HepG2 (cell line): ENCODE measurements at regions not wholly inside any gene's neighbourhood (a gene's known extent, or its start where the extent isn't known, plus 50 kb on each side); places are given as distances from the start of the nearest gene placed in this dataset.

Experiments used
- ATAC-seq: fragments of 200-7000 bp; cut with Tn5 transposase; 3 replicates; pipeline ENCODE4 v1.9.1; 2020; ENCODE audit warnings: mild to moderate bottlenecking, moderate library complexity
- BruUV-seq: library from RNA; stranded (reverse); fragments of 400-500 nt; replicated peaks from 2 replicates; lab custom pipeline; 2021; lab: Mats Ljungman, UMichigan
- CTCF ChIA-PET: fragments of 300-600 bp; formaldehyde crosslinking; extraction: SDS; loops from one replicate; lab custom pipeline; 2021; ENCODE audit warnings: low total read pairs, inconsistent platforms, low intra/inter-chr PET ratio; lab: Yijun Ruan, JAX
- POLR2A ChIA-PET: fragments of 350-600 bp; sonication (Branson Sonifier 250); formaldehyde crosslinking; loops from one replicate; lab custom pipeline; 2020; ENCODE audit warnings: antibody characterized with exemption, inconsistent platforms; lab: Yijun Ruan, JAX
- DNase-seq: peaks from one replicate; pipeline ENCODE4 v3.0.0-alpha.2; 2015; ENCODE audit warnings: low spot score
- FAIRE-seq: peaks from 3 replicates; lab custom pipeline; 2011; peaks lifted over from hg19 to GRCh38; lab: Jason Lieb, UNC
- H2AFZ ChIP-seq: one replicate; pipeline ENCODE4 v1.6.1; 2011; ENCODE audit warnings: low read length, inconsistent platforms
- H3K27ac ChIP-seq: fragments of 300-600 bp; 3 replicates; pipeline ENCODE4 v1.8.0; 2011; ENCODE audit warnings: mixed run types, mild to moderate bottlenecking, mixed read lengths, low read length, inconsistent platforms; ENCODE audit not compliant: insufficient read depth; ENCODE audit errors: extremely low read length
- H3K27me3 ChIP-seq, 2 experiments: fragments of 200-600 bp in 1 of 2; 2 replicates in 1 of 2; 3 replicates in 1 of 2; pipeline versions ENCODE4 v1.6.0 to v1.8.0; 2011; ENCODE audit warnings: low read length in 2 of 2, mild to moderate bottlenecking in 2 of 2, moderate library complexity in 2 of 2, inconsistent platforms in 1 of 2; ENCODE audit not compliant: insufficient read depth in 2 of 2, control insufficient read depth in 1 of 2
- H3K36me3 ChIP-seq, 2 experiments: fragments of 200-600 bp in 1 of 2; replicated peaks in 1 of 2; 2 replicates in 1 of 2; 3 replicates in 1 of 2; pipeline versions ENCODE4 v1.5.1 to v1.8.0; 2011; ENCODE audit warnings: low read length in 2 of 2, inconsistent platforms in 1 of 2; ENCODE audit not compliant: insufficient read depth in 2 of 2, control insufficient read depth in 1 of 2
- H3K4me1 ChIP-seq: 2 replicates; pipeline ENCODE4 v1.5.1; 2012; ENCODE audit warnings: low read length, inconsistent platforms; ENCODE audit not compliant: insufficient read depth
- H3K4me2 ChIP-seq: 2 replicates; pipeline ENCODE4 v1.6.0; 2011; ENCODE audit warnings: low read depth, low read length, inconsistent platforms
- H3K4me3 ChIP-seq, 3 experiments: fragments of 200-600 bp in 1 of 3; sonication (generic), shearing (Covaris generic) in 1 of 3; replicated peaks in 1 of 3; 2 replicates each; pipeline ENCODE4 v1.5.1; 2011 to 2016; ENCODE audit warnings: low read length in 3 of 3, inconsistent platforms in 2 of 3, low read depth in 2 of 3, mild to moderate bottlenecking in 2 of 3, control low read depth in 1 of 3, mixed read lengths in 1 of 3; ENCODE audit not compliant: insufficient read depth in 1 of 3
- H3K79me2 ChIP-seq: one replicate; pipeline ENCODE4 v1.6.1; 2011; ENCODE audit warnings: low read length, inconsistent platforms; ENCODE audit not compliant: insufficient read depth
- H3K9ac ChIP-seq: 2 replicates; pipeline ENCODE4 v1.6.0; 2011; ENCODE audit warnings: mild to moderate bottlenecking, low read depth, low read length, inconsistent platforms; ENCODE audit not compliant: insufficient read depth
- H3K9me3 ChIP-seq: 2 replicates; pipeline ENCODE4 v1.5.1; 2012; ENCODE audit warnings: mild to moderate bottlenecking, low read length
- H4K20me1 ChIP-seq: 2 replicates; pipeline ENCODE4 v1.6.0; 2011; ENCODE audit warnings: inconsistent platforms, mild to moderate bottlenecking, low read length, moderate library complexity; ENCODE audit not compliant: insufficient read depth
- FOXC1 ChIP-seq: sonication (generic); formaldehyde crosslinking; IDR thresholded peaks from 2 replicates; pipeline ENCODE4 v1.8.0; 2022; ENCODE audit warnings: mild to moderate bottlenecking, missing genetic modification reagents, borderline replicate concordance
- SMC3 ChIP-seq: IDR thresholded peaks from 2 replicates; pipeline ENCODE4 v1.6.1; 2011; ENCODE audit warnings: low read length, improper control_type of control experiment
- SOX13 ChIP-seq, 3 experiments: fragments of 450-650 bp in 1 of 3; sonication (generic) in 1 of 3; formaldehyde crosslinking in 1 of 3; IDR thresholded peaks in 2 of 3; conservative IDR thresholded peaks in 1 of 3; 2 replicates each; pipeline versions ENCODE4 v1.5.0 to v1.6.1; 2016 to 2020; ENCODE audit warnings: antibody characterized with exemption in 1 of 3, mild to moderate bottlenecking in 1 of 3, missing compliant biosample characterization in 1 of 3, missing genetic modification reagents in 1 of 3, moderate library complexity in 1 of 3
- TRIM24 ChIP-seq: sonication (generic); formaldehyde crosslinking; IDR thresholded peaks from 2 replicates; pipeline ENCODE4 v1.8.0; 2022; ENCODE audit warnings: mild to moderate bottlenecking, missing genetic modification reagents
- ZNF614 ChIP-seq: IDR thresholded peaks from 2 replicates; pipeline ENCODE4 v1.6.1; 2018; ENCODE audit warnings: missing biosample characterization, missing genetic modification reagents, inconsistent platforms, borderline replicate concordance
- ZNF883 ChIP-seq: sonication (generic); formaldehyde crosslinking; IDR thresholded peaks from 2 replicates; pipeline ENCODE4 v1.5.1; 2020; ENCODE audit warnings: mild to moderate bottlenecking, missing genetic modification reagents; ENCODE audit errors: not compliant biosample characterization
- WGBS: methylation state at CpG from one replicate; pipeline ENCODE4 v1.1.6; 2017; ENCODE audit warnings: low lambda C conversion rate; 5-methylcytosine and 5-hydroxymethylcytosine counted together
- in situ Hi-C: cut with HindIII; loops from 2 replicates; pipeline ENCODE4 v1.10.0; 2017; ENCODE audit warnings: low pct_unique_long_range_greater_than_20kb; ENCODE audit not compliant: extremely low pct_ligation_motif_present
- intact Hi-C: fragments of 100-400 bp; cut with micrococcal nuclease; formaldehyde crosslinking; loops from one replicate; pipeline ENCODE4 v1.10.0; 2022; ENCODE audit not compliant: unreplicated experiment
- TF ChIP-seq, protein P1 (sequence below): IDR thresholded peaks from 2 replicates; pipeline ENCODE4 v1.6.1; 2016; ENCODE audit warnings: mild to moderate bottlenecking, missing biosample characterization, missing genetic modification reagents
- TF ChIP-seq, protein P2 (sequence below), 2 experiments: sonication (generic) in 1 of 2; formaldehyde crosslinking in 1 of 2; IDR thresholded peaks; 2 replicates each; pipeline versions ENCODE4 v1.6.1 to v1.9.0; 2014 to 2022; ENCODE audit warnings: antibody characterized with exemption in 1 of 2, borderline replicate concordance in 1 of 2, inconsistent platforms in 1 of 2, low read depth in 1 of 2, missing genetic modification reagents in 1 of 2
- TF ChIP-seq, protein P3 (sequence below): IDR thresholded peaks from 2 replicates; pipeline ENCODE4 v1.4.0; 2020; ENCODE audit warnings: mild to moderate bottlenecking, missing genetic modification reagents
- TF ChIP-seq, protein P4 (sequence below): sonication (generic); formaldehyde crosslinking; IDR thresholded peaks from 2 replicates; pipeline ENCODE4 v1.4.0; 2020; ENCODE audit warnings: missing genetic modification reagents, borderline replicate concordance

DNA sequence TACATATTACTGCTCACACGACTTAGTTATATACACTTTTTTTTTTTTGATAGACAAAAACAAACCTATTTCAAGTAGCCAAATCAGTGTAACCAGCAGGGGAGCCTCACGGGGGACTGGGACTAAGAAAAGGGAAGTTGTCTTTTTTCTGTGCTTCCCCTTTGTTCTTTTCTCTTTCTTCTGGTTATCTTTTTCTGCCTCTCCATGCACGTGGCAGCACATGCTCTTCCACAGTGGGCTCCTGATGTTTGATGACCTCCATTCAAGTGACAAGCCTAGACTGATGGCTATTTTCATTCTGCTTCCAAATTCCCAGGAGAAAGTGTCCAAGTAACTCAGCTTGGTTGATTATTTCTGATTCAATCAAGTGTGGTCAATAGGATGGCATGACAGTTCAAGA lies 98.2 kb upstream of the STK39 start:
- POLR2A ChIA-PET, result no interaction called here
- DNase-seq (no peak), FAIRE-seq (no peak), ATAC-seq (no peak)
- Histone ChIP-seq H3K9me3 (no peaks in the 10 kb centered on the region), H4K20me1 (no peaks in the 10 kb centered on the region), H3K27ac (no peak overlapping the region), H3K79me2 (no peaks in the 10 kb centered on the region), H3K27me3 (peaks cover 0 to 11% of the 10 kb centered on the region in 2 experiments; a peak in 1 of 5 replicates), H2AFZ (no peak overlapping the region), H3K36me3 (no peaks in the 10 kb centered on the region), H3K9ac (no peak overlapping the region), H3K4me3 (no peak overlapping the region), H3K4me2 (no peak overlapping the region), H3K4me1 (peaks cover 7% of the 10 kb centered on the region)
- CTCF ChIA-PET, result interaction anchor here (2.3 to 3.2 kb wide), 2 partner anchors 360 to 413 kb away, joined by 20 to 62 read pairs; no protein-coding TSS in a partner anchor
- no TSS peak for BruUV-seq
- 0% methylated on average over 3 of the region's 3 CpGs for WGBS
- intact Hi-C loops, result loop anchor here (5.0 kb wide), 1 partner anchor 282 kb away; no protein-coding TSS in a partner anchor
- in situ Hi-C loops, result loop anchor here (5.0 kb wide), 3 partner anchors 362 to 577 kb away; no protein-coding TSS in a partner anchor
- TF ChIP-seq ZNF614 (CRISPR knock-in tag) (no peak), TRIM24 (no peak), SMC3 (no peak), SOX13 (IDR thresholded peaks at IDR 0.05) (no peak), SOX13 (CRISPR knock-in tag; conservative IDR thresholded peaks at IDR 0.05 in 1 of 2, IDR thresholded peaks at IDR 0.05 in 1 of 2) (no peak), ZNF883 (CRISPR knock-in tag) (no peak), FOXC1 (no peak)
- TF ChIP-seq, protein P1, sequence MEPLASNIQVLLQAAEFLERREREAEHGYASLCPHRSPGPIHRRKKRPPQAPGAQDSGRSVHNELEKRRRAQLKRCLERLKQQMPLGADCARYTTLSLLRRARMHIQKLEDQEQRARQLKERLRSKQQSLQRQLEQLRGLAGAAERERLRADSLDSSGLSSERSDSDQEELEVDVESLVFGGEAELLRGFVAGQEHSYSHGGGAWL (CRISPR knock-in tag), result no peak
- TF ChIP-seq, protein P2, sequence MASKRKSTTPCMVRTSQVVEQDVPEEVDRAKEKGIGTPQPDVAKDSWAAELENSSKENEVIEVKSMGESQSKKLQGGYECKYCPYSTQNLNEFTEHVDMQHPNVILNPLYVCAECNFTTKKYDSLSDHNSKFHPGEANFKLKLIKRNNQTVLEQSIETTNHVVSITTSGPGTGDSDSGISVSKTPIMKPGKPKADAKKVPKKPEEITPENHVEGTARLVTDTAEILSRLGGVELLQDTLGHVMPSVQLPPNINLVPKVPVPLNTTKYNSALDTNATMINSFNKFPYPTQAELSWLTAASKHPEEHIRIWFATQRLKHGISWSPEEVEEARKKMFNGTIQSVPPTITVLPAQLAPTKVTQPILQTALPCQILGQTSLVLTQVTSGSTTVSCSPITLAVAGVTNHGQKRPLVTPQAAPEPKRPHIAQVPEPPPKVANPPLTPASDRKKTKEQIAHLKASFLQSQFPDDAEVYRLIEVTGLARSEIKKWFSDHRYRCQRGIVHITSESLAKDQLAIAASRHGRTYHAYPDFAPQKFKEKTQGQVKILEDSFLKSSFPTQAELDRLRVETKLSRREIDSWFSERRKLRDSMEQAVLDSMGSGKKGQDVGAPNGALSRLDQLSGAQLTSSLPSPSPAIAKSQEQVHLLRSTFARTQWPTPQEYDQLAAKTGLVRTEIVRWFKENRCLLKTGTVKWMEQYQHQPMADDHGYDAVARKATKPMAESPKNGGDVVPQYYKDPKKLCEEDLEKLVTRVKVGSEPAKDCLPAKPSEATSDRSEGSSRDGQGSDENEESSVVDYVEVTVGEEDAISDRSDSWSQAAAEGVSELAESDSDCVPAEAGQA (IDR thresholded peaks at IDR 0.05; ENCODE audit: low read depth), result no peak
- TF ChIP-seq, protein P2 (CRISPR knock-in tag; IDR thresholded peaks at IDR 0.05; ENCODE audit: borderline replicate concordance), result no peak
- TF ChIP-seq, protein P3, sequence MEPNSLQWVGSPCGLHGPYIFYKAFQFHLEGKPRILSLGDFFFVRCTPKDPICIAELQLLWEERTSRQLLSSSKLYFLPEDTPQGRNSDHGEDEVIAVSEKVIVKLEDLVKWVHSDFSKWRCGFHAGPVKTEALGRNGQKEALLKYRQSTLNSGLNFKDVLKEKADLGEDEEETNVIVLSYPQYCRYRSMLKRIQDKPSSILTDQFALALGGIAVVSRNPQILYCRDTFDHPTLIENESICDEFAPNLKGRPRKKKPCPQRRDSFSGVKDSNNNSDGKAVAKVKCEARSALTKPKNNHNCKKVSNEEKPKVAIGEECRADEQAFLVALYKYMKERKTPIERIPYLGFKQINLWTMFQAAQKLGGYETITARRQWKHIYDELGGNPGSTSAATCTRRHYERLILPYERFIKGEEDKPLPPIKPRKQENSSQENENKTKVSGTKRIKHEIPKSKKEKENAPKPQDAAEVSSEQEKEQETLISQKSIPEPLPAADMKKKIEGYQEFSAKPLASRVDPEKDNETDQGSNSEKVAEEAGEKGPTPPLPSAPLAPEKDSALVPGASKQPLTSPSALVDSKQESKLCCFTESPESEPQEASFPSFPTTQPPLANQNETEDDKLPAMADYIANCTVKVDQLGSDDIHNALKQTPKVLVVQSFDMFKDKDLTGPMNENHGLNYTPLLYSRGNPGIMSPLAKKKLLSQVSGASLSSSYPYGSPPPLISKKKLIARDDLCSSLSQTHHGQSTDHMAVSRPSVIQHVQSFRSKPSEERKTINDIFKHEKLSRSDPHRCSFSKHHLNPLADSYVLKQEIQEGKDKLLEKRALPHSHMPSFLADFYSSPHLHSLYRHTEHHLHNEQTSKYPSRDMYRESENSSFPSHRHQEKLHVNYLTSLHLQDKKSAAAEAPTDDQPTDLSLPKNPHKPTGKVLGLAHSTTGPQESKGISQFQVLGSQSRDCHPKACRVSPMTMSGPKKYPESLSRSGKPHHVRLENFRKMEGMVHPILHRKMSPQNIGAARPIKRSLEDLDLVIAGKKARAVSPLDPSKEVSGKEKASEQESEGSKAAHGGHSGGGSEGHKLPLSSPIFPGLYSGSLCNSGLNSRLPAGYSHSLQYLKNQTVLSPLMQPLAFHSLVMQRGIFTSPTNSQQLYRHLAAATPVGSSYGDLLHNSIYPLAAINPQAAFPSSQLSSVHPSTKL, result no peak
- TF ChIP-seq, protein P4, sequence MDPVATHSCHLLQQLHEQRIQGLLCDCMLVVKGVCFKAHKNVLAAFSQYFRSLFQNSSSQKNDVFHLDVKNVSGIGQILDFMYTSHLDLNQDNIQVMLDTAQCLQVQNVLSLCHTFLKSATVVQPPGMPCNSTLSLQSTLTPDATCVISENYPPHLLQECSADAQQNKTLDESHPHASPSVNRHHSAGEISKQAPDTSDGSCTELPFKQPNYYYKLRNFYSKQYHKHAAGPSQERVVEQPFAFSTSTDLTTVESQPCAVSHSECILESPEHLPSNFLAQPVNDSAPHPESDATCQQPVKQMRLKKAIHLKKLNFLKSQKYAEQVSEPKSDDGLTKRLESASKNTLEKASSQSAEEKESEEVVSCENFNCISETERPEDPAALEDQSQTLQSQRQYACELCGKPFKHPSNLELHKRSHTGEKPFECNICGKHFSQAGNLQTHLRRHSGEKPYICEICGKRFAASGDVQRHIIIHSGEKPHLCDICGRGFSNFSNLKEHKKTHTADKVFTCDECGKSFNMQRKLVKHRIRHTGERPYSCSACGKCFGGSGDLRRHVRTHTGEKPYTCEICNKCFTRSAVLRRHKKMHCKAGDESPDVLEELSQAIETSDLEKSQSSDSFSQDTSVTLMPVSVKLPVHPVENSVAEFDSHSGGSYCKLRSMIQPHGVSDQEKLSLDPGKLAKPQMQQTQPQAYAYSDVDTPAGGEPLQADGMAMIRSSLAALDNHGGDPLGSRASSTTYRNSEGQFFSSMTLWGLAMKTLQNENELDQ (CRISPR knock-in tag), result no peak
